HG03103 (cell line): ENCODE measurements at regions not wholly inside any gene's neighbourhood (a gene's known extent, or its start where the extent isn't known, plus 50 kb on each side); places are given as distances from the start of the nearest gene placed in this dataset.
"Not testable (repeated sequence)": the region's sequence is repeated elsewhere in the genome, so short reads cannot be mapped to it uniquely, and the experiment has no call there.

Experiments used
- ATAC-seq: cut with Tn5 transposase; IDR thresholded peaks from one replicate; pipeline ENCODE4 v1.9.1; 2021; ENCODE audit warnings: low read depth; ENCODE audit not compliant: unreplicated experiment

GRCh38 chr12:90831712-90832111 is 123.3 kb downstream of the CCER1 start:
- ATAC-seq: no peak

DNA sequence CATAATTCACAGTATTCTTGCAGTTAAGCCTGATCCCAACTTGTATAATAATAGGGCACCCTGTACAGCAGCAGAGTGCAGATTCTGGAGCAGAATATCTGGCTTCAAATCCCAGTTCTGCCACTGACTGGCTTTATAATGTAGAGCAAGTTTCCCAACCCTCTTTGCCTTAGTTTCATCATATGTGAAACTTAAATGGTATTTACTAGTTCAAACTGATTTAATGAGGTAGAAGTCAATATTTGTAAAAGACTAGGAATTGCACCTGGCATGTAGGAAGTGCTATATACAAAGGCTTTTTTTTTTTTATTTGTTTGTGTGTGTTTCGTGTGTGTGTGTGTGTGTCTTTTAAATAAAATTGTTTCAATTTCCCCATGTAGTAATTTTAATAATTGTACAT is 125.9 kb downstream of the CCER1 start:
- no peak for ATAC-seq

DNA sequence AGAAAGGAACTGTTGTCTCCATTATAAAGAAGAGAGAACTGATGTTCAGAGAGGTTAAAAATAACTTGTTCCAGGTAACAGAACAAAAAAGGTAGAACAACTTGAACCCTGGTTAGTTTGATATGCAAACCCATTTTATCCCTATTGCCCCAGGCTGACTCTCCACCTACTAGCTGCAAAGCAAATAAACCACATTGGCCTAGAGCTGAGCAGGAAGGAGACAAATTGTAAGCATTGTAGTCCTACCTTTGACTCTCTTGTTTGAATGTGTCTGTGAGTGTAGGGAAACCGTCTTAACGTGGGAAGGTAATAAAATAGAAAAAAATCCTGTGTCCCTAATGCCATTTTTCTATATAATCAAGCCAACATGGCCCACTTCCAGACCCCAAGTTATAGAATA is 126.4 kb downstream of the CCER1 start:
- ATAC-seq: no peak

DNA sequence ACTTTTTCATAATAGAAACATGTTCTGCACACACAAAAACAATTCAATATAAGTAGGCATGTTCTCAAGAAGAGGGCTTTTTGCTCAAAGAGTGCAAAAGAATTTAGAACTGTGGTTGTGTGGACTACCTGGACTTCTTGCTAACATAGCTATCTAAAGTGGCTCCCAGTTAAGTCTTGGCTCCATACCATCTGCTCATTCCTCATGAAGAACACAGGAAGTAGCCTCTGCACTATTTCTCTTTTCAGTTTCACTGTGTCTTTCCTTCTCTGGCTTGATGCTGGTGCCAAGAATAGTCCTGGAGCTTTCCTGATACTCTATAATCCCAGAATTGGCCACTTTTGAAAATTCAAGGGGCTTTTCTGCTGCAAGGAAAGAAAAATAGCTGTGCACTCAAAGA is 127.4 kb downstream of the CCER1 start:
- ATAC-seq: no peak

DNA sequence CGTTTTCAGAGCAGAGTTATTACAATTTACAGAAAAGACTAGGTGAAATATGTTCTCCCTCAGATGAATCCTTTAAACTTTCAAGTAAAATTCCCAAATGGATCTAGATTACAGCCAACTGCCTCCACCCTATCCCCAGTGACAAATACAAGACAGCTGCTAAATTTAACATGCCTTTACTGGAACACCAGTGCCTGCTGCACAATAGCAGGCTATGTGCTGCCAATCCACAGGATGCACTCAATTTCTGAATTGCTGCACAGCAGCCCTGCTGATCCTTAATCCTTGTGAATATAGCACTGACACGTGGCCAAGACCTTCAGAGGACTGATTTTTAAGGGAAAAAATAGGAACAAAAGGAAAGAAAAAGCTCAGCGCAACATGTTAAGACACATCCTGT is 128.9 kb downstream of the CCER1 start:
- ATAC-seq: no peak

DNA sequence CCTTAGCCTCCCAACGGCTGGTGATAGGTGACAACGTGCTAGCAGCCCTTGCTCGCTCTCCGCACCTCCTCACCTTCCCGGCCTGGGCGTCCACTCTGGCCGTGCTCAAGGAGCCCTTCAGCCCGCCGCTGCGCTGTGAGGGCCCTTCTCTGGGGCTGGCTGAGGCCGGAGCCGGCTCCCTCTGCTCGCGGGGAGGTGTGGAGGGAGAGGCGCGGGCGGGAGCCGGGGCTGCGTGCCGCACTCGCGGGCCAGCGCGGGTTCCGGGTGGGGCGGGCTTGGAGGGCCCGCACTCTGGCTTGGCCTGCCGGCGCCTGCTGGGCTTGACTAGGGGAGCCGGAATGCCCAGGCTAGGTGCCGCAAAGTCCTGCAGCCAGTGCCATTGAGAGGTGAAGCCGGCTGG is 131.1 kb downstream of the CCER1 start:
- no peak for ATAC-seq

GRCh38 chr12:90819709-90820108 is 135.3 kb downstream of the CCER1 start:
- ATAC-seq: no peak

DNA sequence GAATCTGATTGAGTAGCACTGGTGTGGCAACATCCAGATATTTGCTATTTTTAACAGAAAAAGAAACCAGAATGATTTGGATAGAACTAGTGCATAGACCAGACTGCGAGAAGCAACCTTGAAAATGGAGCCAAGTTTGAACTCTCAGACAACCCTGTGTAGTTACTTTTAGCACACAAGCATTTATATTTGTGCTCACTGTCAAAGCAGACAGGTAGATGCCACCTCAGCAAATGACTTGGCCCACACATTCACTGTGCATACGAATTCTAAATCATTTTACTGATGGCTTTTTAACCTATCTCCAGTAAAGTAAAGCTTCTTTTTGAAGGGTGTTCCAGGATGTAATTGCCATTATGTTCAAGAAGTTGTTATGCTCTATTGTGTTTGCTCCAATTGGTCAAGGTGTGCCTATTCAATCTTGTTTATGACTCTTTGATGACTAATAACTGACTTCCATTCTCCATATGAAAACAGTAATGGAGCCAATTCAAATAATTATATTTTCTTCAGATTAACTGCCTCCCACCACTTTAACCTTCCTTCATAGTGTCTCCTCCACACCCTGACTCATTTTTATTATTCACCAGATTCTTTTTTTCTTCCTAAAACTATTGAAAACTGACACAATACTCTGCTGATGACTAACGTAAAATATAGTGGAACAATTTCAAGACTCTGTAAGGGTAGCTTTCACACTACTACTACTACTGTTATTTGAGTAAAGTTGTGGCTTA is 138.5 kb downstream of the CCER1 start:
- ATAC-seq: no peak

DNA sequence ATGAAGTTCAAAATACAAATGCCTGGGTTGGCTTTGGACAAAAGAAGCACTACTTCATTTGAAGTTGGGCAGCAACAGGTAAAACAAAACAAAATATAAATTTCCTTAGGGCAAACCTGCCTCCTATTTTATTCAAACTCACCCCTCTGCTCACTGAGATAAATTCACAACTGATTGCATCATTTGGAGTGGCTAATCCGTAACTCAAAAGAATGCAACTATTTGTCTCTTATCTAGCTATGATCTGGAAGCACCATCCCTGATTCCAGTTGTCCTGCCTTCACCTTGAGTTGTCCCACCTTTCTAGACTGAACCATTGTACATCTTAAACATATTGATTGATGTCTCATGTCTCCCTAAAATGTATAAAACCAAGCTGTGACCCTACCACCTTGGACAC is 145.0 kb downstream of the CCER1 start:
- ATAC-seq: no peak

DNA sequence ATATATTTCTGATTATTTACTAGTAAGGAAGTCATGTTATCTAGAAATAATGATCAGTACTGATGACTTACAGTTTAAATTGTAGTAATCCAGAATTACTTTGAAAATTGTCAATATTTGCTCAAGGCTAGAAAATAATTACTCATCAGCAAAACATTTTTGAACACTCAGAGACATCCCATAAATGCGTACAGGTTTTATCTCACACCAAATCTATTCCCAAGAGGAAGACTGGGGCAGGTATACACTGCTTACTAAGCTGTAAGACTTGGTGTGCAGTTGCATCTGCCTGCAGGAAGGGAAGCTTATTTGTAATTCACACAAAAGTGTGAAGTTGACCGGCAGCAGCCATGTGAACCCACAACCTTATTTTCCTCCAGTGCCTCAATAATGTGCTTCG is 146.4 kb downstream of the CCER1 start:
- ATAC-seq: no peak

DNA sequence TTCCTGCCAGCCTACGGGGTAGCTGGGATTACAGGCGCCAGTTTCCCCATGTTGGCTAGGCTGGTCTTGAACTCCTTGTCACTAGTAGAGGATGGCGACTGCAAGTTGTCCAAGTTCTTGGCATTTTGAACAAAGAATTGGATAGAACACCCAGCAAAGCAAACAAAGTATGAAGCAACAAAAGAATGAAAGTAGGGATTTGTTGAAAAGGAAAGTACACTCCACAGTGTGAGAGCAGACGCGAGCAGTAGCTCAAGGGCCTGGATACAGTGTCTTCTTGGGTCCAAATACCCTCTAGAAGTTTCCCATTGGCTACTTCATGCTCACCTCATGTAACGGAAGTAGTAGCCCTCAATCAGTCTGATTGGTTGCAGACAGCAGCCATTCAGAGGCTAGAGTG is 152.2 kb downstream of the CCER1 start:
- ATAC-seq: no peak

DNA sequence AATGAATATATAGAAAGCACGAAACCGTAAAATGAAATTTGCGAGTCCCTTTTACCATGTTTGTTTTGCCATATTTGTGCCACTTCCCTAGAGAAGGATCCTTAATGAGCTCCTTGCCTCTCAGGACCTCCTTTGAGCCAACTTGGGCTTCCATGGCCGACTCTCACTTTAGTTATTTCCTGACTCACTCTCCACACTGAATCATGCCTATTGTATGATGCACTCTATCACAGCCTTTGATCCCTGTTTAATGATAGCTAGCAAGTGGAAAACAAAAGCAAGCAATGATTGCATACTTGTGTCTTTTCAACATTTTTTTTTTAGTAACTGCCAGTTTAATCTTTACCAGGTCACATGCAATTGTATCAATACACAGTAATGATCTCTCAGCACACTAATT is 153.2 kb downstream of the CCER1 start:
- no peak for ATAC-seq

GRCh38 chr12:90794212-90794611 is 160.8 kb downstream of the CCER1 start:
- ATAC-seq: no peak

GRCh38 chr12:90792718-90793117 is 162.3 kb downstream of the CCER1 start:
- ATAC-seq: not testable (repeated sequence)

DNA sequence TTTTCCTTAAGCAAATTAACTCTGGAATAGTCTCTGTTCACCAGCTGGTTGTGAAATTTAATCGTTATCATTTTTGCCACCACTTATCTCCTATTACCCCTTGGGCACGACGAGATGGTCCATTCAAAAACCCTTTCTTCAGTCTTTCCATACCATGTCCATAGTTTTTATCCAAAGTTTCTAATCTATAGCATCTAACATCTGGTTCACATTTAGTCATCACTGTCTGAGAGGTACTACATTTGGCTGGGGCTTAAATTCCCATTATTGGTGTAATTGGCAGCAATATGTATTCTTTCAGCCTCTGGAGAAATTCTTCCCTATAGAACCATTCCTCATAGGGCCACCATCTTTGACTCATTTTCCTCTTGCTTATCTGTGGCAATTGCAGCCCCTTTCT is 163.5 kb downstream of the CCER1 start:
- no peak for ATAC-seq

- no peak for ATAC-seq
Observed at GRCh38 chr12:90790747-90791146, 164.2 kb downstream of the CCER1 start.

- ATAC-seq: no peak
Observed at GRCh38 chr12:90773491-90773890, 181.5 kb downstream of the CCER1 start.

- no peak for ATAC-seq
Observed at GRCh38 chr12:90770861-90771260, 184.1 kb downstream of the CCER1 start.

DNA sequence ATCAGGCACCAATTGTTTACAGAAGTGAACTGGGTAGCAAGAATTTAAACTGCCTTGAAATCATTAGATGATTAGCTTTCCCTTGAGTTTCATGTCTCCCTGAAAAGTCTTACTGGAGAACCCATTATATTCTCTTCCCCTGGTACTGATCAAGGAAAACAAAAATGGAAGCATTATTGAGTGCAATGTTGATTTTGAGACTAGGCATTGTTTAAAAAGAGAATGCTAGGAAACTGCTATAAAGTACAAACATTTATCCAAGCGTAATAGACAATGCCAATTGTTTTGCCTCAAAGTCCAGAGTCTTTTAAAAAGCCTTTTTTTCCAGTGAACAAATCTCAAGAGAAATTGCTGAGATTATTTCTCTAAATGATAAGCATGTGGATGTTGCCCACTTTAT is 197.0 kb downstream of the CCER1 start:
- ATAC-seq: no peak

- no peak for ATAC-seq
Observed at GRCh38 chr12:90745211-90745610, 209.8 kb downstream of the CCER1 start.

DNA sequence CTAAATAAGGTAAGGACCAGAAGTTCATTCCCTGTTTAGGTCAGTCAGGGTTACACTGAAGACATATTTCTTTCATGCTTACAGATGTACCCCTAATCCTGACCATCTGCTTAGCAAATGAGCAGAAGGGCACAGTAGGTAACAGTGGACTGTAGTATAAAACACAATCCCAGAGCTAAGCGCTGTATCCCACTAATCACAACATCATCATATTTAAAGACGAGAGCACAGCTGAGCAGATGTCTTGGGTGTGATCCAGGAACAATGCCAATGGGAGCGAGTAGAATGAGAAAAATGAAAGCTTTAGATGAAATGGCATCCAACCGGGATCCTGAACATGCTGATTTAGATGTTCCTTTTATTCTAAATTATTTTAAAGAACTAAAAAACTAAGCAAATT is 213.4 kb downstream of the CCER1 start:
- no peak for ATAC-seq

DNA sequence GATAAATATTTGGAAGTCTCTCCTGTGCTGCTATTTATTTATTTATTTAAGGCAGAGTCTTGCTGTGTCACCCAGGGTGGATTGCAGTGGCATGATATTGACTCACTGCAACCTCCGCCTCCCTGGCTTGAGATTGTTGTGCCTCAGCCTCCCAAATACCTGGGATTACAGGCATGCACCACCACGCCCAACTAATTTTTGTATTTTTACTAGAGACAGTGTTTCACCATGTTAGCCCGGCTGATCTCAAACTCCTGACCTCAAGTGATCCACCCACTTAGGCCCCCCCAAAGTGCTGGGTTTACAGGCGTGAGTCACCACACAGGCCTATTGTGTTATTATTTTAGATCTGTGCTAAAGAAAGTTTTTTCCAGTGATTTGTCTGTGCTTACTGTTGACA is 225.2 kb downstream of the CCER1 start:
- no peak for ATAC-seq

GRCh38 chr12:90712671-90713070 is 242.3 kb downstream of the CCER1 start:
- no peak for ATAC-seq
